NCI-H128 (cell line): ENCODE measurements at regions not wholly inside any gene's neighbourhood (a gene's known extent, or its start where the extent isn't known, plus 50 kb on each side); places are given as distances from the start of the nearest gene placed in this dataset.
"Not testable (repeated sequence)": the region's sequence is repeated elsewhere in the genome, so short reads cannot be mapped to it uniquely, and the experiment has no call there.

ENCODE experiments used
- DNase-seq: peaks from one replicate; lab custom pipeline; 2025; ENCODE audit not compliant: unreplicated experiment; lab: John Stamatoyannopoulos, UW

DNA sequence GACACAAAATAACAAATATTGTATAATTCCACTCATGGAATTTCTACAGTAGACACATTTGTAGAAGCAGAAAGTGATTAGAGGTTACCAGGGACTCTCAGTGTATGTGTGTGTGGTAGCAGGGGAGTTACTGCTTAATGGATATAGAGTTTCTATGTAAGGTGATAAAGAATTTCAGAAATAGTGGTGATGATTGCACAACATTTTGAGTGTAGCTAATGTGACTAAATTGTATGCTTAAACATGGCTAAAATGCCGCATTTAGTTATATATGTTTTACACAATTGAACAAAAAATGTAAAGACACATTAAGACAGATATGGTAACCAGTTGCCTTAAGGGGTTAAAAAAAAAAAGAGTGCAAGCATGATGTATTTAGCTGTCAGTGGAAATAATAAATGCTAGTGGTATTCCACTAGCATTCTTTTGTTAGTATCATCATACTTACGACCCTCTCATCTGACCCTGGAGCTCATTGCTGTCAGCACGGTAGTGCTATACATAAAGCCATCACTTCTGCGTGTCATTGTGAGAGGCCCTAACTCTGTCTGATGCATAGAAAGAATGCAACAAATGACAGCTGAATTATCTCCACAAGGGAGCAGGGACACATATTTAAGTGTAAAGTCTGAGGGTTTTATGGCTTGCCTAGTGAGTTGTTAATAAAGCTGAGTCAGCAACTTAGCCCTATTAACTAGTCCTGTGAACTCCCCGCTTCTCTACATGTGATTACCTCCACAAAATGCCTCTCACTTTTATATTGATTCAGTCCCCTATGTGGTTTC is 134.1 kb upstream of the RXFP2 start:
- no peak for DNase-seq

DNA sequence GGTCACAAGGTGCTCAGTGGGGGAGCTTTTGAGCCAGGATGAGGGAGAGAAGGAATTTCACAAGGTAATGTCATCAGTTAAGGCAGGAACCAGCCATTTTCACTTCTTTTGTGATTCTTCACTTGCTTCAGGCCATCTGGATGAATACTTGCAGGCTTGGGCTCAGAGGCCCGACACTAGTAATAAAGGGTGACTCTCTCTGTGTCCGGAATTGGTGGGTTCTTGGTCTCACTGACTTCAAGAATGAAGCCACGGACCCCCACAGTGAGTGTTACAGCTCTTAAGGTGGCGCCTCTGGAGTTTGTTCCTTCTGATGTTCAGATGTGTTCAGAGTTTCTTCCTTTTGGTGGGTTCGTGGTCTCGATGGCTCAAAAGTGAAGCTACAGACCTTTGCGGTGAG is 131.8 kb upstream of the RXFP2 start:
- not testable (repeated sequence) for DNase-seq

DNA sequence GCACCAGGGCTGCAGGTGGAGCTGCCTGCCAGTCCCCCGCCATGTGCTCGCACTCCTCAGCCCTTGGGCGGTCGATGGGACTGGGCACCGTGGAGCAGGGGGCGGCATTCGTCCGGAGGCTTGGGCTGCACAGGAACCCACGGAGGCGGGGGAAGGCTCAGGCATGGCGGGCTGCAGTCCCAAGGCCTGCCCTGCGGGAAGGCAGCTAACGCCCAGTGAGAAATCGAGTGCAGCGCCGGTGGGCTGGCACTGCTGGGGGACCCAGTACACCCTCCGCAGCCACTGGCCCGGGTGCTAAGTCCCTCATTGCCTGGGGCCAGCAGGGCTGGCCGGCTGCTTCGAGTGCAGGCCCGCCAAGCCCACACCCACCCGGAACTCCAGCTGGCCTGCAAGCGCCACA is 130.5 kb upstream of the RXFP2 start:
- DNase-seq = not testable (repeated sequence)

DNA sequence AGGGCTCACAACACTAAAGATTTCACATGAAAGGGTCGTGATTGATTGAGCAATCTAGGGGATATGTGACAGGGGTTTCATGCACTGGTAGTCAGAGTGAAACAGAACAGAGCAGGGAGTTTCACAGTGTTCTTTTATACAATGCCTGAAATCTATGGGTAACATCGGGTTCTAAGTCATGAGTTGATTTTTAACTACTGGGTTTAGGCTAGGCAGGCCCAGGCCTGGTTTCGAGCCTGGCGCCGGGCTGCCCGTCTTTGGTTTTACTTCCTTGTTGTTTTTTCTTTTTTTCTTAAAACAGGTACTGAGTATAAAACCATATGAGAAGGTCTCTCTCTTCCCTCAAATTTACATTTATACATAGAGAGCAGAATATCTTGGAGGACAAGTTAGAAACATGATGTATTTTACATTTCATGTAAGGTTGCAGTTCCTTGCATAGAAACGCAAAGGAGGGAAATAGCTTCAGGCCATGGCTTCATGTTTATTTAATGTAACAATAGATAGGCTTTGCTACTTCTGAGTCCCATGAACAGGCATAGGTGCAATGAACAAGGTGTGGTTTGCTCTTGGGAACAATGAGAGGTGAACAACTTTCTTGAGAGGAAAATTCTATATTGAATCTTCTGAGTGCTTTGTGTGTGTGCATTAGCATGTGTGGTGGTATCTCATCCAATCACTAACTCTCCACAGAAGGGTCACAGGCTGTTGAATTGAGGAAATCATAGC is 128.9 kb upstream of the RXFP2 start:
- DNase-seq = no peak

DNA sequence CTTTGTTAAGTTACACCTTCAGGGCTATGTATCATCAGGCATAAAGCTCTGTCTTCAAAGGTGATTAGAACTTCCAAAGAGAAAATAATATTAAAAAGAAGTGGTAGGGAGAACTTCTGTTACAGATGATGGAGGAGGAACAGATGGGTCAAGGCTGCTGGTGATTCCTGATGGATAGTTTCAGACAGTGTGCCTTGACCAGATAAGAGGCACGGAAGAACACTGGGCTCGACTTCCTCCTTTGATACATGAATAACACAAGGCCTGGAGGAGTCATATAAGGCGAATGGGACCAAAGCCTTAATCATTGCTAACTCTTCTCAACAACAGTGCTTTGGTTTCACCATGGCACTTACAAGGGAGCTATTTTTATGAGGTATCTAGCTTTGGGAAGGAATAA is 128.1 kb upstream of the RXFP2 start:
- DNase-seq = no peak

DNA sequence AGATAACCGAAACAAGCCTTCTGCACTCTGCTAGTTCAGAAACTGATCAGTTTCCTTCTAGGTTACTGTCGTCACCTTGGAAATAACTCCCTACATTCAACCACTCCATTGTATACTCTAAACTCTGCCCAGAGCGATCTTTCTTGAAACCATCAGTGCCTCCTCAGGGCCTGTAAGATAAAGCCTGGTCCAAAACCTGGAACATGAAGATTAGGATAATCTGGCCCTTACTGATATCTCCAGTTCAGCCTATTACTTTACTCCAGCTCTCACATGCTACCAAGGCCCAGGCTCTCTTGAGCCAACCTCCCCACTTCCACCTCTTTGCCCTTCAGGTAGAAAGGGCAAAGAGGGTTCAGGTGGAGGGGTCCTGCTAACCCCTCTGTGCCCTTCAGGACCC is 125.3 kb upstream of the RXFP2 start:
- DNase-seq = no peak

DNA sequence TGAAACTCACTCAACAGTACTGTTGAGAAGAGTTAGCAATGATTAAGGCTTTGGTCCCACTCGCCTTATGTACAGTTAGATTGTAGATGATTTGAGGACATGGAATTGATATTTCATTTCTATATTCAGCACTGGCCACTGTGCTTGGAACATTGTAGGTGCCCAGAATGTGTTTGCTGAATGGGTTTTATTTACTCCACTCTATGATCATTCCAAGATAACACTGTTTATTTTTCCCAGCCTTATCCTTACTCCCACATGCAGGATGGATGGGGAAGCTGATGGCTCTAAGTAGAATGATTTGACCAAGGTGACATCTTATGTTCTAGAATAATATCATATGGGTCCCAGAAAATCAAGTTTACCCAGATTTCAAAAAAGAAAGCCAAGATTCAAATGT is 124.6 kb upstream of the RXFP2 start:
- no peak for DNase-seq

DNA sequence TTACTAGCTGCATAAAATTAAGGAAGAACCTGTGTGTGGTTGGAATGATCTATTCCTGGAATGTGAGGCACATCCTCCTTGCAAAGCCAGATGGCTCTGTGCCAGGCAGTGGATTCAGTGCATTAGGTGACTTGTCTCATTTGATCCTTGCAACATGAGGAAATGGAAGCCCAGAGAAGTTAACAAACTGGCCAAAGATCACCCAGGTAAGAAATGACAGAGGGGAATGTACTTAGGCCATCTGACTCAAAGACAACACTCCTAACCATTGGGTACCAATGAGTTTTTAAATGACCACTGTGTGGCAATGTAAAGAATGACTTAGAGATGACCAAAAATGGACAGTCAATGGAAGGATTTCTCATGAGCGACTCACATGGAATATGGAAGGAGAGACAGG is 114.2 kb upstream of the RXFP2 start:
- DNase-seq = no peak

DNA sequence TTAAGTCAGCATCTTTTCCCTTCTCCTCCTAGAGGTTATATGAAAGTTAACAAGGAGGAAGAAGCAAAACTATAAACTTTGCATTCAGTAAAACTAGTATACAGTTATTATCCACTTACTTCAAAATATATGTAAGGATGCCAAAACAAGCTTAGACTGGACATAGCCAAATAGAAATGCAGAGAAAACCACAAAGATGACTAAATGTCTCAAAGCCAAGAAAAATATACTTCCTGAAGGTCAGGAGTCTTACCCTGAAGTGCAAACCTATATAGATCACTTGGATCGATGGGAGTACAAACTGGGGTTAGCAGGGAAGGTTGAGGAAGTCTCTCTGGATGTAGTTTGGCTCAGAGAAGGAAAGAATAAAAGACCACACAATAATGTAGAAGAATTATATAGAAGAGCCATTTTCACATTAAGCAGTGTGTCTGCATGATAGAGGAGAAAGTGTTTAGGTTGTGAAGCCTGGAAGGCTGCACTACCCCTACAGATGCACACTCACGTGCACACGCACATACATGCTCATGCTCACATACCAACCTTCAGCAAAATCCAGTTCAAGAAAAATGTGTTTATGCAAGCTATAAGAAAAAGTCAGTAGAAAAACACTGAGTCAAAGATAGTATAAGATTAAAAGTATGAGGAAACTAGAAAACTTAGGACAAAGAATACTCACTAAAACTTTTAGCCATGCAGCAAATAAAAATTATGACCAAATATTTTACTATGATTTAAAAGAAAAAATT is 112.1 kb upstream of the RXFP2 start:
- DNase-seq = no peak

DNA sequence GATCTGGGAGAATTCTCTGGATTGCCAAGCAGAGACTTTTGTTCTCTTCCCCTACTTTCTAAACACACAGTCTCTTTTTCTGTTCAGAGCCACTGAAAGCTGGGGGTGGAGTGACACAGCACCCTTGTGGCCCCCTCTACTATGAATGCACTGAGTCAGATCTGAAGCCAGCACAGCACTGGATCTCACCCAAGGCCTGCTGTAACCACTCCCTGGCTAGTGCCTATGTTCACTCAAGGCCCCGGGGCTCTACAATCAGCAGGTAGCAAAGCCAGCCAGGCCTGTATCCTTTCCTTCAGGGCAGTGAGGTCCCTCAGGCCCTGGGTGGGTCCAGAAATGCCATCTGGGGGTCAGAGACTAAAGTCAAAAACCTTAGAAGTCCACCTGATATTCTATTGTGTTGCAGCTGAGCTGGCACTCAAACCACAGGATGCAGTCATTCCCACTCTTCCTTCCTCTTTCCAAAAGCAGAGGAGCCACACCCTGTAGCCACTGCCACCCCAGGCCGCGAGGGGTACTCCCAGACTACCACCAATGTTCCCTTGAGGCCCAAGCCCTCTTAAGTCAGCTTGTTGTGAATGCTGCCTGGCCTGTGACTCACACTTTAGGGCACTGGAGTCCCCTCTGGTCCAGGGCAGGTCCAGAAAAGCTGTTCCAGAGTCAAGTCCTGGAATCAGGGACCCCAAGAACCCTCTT is 110.1 kb upstream of the RXFP2 start:
- no peak for DNase-seq

DNA sequence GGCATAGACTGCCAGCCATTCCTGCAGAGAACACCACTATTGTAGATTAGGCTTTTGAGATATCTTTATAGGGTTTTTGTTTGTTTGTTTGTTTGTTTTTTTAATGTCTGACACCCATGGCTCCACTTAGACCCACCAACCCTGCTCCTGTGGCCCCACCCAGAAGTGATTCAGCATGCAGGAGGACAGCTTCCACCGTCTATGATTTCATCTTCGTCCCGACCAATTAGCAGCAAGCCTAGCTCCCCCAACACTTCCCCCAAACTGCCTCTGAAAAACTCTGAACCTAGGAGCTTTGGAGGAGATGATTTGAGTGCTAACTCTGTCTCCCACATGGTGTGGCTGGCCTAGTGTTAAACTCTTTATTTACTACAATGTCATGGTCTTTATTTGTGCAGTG is 108.3 kb upstream of the RXFP2 start:
- DNase-seq = no peak

DNA sequence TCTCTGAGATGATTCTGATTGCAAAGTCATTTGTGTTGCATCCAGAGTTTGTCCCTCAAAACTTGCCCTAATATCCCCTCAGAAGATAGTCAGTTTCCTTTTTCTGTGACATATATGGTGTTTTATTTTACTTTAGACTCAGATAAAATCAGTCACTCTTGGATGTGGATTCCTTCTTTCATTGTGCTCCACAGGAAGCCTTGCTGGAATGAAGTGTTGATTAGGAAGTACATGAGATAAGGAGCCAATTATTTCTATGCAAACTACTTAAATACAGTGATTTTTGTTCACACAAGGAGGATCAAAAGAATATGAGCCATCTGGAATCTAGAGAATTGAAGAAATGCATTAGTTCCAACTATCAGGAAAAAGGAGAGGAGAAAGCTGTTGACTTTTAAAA is 107.6 kb upstream of the RXFP2 start:
- no peak for DNase-seq

DNA sequence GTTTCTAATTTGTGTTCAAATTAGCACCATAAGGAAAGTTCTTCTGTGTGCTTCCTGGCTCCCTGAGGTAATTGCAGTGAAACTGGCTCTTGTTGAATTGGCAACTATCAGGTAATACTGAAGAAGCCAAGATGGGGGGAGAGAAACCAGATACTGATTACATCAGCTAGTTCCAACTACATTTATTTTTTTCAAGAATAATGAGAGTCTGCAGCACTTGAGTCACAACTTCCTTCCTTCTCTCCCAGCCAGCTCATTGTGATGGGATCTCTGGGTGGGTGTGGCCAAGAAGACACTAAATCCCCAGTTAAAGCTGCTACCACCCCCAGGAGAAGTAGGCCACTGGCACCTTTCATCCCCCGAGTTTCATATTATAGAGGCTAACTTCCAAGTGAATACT is 100.7 kb upstream of the RXFP2 start:
- DNase-seq = no peak

DNA sequence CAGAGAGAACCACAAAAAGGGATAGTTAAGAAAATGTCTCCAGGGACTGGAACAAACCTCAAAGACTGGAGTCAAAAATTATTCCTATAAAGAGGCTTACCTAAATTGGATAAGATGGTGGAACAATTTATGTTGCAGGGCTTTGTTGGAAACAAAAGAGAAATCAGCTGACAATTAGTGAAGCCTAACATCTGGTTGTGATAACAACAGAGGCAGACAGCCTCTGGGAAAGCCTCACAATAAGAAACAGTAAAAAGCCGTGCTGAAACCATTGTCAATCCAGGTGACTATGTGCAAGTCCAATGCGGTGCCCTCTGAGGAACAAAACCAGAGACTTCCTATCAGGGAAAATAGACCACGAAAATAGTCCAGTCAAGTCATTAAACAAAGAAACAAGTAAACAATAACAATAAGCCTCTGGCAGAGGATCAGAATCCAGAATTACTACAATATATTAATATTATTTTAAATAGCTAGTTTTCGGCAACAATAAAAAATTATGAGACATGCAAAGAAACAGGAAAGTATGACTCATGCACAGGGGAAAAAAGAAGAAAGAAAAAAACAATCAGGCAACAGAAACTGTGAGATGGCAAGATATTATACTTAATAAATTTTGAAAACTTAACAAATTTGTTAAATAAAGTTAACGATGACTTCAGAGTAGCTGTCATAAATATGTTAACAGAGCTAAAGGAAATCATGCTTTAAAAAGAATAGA is 99.7 kb upstream of the RXFP2 start:
- no peak for DNase-seq

DNA sequence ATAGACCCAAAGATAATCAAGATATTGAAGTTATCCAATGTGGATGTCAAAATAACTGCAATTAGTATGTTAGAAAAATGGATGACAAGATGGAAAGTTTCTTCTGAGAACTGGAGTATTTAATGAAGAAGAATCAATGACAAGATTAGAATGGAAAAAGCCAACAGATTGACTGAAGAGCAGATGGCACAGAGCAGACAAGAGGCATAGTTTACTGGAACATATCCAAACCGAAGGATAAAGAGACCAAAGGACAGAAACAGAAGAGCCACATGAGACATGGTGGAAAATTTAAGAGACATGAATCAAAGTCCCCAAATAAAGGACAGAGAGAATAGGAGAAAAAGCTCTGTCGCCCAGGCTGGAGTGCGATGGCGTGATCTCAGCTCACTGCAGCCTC is 89.6 kb upstream of the RXFP2 start:
- DNase-seq = no peak

DNA sequence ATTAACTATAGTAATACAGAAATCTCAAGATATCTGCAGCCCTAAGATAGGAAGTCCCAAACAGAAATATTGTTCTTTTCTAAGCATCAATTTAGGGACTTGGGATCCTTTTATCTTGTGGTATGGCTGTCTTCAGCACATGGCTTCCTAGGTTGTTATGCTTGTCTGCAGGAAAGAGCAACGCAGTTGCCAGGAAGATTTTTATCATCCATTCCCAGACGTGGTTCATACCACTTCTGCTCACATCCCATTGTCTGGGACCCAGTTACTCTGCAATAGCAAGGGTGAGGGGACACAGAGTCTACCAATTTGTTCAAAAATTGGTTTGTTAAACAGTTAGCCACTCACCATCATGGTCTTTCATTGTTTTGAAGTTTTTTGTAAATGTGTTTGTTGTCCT is 85.6 kb upstream of the RXFP2 start:
- DNase-seq = no peak

DNA sequence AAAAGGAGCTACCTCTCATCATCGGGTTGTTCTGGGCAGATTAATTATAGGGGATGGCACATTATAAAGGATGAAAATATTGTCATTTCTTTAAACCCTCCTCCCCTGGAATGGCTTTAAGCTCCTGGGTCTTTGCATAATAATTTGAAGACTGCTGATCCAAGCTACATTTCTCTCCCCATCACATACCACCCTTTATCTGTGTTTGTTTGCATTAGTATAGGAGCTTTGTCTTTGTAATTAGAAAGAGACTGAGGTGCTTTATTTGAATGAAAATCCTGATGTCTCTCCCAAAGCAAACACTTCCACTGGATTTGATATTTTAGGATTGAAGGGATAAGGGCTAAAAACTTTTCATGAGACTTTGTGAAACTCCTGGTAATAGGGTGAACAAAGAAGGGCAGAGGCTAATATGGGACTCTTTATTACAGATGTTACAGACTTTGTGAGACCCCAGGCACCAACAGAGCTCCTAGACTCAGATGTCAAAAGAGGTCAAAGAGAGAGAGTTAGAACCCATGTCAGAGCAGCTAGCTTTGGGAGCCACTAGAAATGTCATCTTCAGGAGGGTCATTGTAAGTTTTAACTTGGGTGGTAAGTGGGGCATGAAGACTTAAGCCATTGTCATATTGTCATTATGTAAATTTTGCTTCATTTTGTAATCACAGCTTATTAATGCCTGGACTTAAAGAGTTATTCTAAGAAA is 75.3 kb upstream of the RXFP2 start:
- DNase-seq = no peak

DNA sequence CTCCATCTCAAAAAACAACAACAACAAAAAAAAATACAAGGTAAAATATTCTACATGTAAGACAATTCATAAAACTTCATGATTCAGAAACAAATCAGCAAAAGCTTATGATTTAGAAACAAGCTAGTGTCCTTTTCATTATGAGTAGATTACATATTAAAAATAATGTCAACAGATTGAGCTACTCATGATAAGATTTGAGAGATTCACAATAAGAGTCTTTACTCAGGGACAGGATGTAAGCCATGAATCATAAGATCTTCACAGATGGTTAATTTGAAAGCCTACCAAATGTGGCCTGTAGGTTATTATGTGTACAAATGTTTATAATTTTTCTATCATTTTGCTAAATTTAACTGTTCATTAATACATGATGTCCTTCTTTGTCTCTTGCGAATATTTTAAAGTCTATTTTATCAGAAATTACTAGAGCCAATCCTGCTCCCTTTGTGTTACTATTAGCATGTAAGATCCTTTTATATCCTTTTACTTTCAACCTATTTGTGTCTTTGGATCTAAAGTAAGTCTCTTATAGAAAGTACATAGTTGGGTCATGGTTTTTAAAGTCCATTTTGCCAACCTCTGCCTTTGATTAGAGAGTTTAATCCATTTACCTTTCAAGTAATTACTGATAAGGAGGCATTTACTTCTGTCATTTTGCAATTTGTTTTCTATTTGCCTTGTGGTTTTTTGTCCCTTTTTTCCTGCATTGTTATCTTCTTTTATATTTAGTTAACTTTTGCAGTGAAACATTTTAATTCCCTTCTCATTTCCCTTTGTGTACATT is 68.3 kb upstream of the RXFP2 start:
- no peak for DNase-seq

DNA sequence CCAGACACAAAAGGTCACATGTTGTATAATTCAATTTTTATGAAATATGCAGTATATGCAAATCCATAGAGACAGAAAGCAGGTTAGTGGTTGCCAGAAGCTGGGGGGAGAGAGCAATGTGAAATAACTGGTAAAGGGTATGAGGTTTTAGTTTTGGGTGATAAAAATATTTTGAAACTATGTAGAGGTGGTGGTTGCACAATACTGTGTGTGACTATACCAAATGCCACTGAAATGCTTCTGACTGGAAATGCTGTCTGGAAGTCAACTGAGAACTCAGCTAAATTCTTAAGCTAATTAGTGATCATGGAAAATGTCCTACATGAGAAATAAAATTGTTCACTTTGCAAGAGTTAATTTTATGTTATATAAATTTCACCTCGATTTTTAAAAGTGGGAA is 65.3 kb upstream of the RXFP2 start:
- DNase-seq = no peak
